ENCODE measurements at regions not wholly inside any gene's neighbourhood (a gene's known extent, or its start where the extent isn't known, plus 50 kb on each side); places are given as distances from the start of the nearest gene placed in this dataset.

DNA sequence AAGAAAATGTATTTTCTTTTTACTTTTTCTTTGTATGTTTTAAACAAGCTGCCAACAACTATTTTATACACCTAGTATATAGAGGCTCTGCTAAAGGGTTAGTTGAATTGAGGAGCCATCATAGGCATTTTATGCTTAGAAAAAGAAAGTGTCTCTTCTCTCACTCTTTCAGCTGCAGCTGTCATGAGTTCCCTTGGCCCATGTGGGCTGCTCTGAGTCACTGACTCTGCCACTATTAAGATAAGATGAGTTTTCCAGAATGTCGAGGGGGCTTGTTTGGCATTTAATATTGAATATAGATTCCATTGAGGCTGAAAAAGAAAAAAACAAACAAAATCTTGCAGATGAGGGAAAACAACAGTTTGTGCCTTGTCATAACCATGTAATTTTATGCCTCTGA is 126.0 kb upstream of the PAQR3 start:
- H3K27me3 Mint-ChIP-seq (ENCODE audit: low read depth) = peaks cover 4% of the 10 kb centered on the region
- peaks cover 12% of the 10 kb centered on the region for H3K4me1 Mint-ChIP-seq
- TF ChIP-seq, protein P1, sequence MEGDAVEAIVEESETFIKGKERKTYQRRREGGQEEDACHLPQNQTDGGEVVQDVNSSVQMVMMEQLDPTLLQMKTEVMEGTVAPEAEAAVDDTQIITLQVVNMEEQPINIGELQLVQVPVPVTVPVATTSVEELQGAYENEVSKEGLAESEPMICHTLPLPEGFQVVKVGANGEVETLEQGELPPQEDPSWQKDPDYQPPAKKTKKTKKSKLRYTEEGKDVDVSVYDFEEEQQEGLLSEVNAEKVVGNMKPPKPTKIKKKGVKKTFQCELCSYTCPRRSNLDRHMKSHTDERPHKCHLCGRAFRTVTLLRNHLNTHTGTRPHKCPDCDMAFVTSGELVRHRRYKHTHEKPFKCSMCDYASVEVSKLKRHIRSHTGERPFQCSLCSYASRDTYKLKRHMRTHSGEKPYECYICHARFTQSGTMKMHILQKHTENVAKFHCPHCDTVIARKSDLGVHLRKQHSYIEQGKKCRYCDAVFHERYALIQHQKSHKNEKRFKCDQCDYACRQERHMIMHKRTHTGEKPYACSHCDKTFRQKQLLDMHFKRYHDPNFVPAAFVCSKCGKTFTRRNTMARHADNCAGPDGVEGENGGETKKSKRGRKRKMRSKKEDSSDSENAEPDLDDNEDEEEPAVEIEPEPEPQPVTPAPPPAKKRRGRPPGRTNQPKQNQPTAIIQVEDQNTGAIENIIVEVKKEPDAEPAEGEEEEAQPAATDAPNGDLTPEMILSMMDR (IDR thresholded peaks at IDR 0.05; ENCODE audit: unreplicated experiment in 3 of 3) = no peak
- H3K36me3 Mint-ChIP-seq (ENCODE audit: low read depth) = no peaks in the 10 kb centered on the region
- no peak overlapping the region for H3K27ac Mint-ChIP-seq
- no peak overlapping the region for H3K4me3 Mint-ChIP-seq
- peaks cover 2% of the 10 kb centered on the region for H3K9me3 Mint-ChIP-seq

DNA sequence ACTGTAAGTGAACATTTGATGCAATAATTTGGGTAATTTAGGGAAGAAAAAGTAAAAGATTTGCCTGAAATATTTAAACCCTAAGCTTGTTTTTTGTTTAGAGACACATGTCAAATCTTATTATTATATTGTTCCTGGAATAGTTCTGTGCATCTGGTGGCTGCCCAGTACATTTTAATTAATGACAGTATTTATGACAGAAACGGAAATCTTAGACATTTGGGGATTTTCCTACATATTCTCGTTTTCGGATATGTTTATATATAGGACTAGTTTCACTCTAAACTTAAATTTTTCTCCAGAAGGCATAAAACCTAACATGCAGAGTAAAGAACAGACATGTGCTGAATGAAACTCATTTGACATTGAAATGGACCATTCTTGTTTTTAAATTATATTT is 125.6 kb upstream of the PAQR3 start:
- TF ChIP-seq, protein P1 (IDR thresholded peaks at IDR 0.05; ENCODE audit: unreplicated experiment in 3 of 3) = no peak
- Mint-ChIP-seq H3K27me3 (ENCODE audit: low read depth) (peaks cover 2% of the 10 kb centered on the region), H3K4me1 (peaks cover 12% of the 10 kb centered on the region), H3K4me3 (no peak overlapping the region), H3K36me3 (ENCODE audit: low read depth) (no peaks in the 10 kb centered on the region), H3K27ac (no peak overlapping the region), H3K9me3 (peaks cover 2% of the 10 kb centered on the region)

DNA sequence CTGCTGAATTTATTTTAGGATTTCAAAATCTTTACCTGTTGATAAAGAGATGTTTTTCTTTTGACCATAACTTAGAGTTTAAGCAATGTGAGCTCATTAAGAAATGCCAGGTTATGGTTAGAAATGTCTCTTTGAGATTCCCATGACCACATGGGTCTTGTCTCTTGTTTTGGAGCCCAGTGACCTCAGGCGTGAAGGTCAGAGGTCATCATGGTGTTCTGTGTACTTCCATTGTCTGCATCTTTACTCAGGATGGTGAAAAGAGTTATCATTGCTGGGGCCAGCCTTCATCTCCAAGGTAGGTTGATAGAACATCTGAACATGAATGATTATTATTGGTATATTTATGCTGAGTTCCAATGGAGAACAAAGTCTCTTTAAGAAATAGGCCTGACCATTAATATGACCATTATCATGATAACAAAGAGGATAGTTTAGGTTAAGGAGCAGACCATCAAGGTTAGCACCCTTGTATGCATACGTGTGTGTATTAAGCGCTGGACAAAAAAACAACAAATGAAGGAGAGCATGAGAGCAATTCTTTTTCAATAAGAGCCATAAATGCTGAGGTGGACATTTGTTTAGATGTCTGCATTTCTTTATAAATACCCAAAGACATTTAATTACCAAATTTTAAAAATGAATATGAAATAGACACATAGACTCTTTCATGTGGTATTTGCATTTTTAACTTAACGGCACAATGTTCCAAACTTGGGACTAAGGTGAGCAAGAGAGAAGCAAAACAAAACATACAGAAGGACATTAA is 120.6 kb upstream of the PAQR3 start:
- Mint-ChIP-seq H3K27ac (no peak overlapping the region), H3K27me3 (ENCODE audit: low read depth) (no peaks in the 10 kb centered on the region), H3K36me3 (ENCODE audit: low read depth) (no peaks in the 10 kb centered on the region), H3K9me3 (no peaks in the 10 kb centered on the region), H3K4me1 (peaks cover 7% of the 10 kb centered on the region), H3K4me3 (no peak overlapping the region)
- TF ChIP-seq, protein P1 (IDR thresholded peaks at IDR 0.05; ENCODE audit: unreplicated experiment in 3 of 3) = no peak

DNA sequence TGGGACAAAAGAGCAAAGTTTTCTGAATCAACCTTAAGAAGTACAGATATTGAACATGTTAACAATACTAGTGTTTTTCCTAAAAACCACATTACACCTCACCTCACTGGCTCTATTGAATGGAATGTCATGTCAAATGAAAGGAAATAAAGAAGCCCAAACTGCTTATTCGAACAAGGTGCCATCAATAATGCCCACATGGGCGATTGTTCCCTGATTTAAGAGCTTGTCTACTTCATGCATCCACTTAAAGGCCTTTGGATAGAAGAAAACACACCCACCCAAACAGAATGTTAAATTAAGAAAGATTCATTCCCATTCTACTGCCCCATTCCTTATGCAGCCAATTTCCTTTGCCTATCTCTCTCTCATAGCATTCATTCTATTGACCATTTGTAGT is 118.5 kb upstream of the PAQR3 start:
- H3K27me3 Mint-ChIP-seq (ENCODE audit: low read depth) = peaks cover 4% of the 10 kb centered on the region
- no peaks in the 10 kb centered on the region for H3K9me3 Mint-ChIP-seq

DNA sequence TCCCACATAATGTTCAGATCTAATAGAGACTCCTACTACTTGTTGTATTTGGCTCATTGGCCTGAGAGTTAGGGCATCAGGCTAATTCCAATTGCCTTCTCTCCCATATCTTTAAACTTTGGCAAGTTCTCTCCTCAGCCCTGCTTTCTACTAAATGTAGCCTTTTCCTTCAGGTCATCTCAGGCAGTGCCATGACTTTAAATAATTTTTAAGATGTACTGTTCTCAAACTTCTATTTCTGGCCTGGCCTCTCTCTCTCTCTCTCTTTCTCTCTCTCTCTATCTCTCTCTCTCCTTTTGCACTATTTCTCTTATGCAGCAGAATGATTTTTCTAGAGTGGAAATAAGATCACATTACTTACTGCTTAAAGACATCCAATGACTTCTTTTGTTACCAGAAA is 114.5 kb upstream of the PAQR3 start:
- Mint-ChIP-seq H3K4me1 (peaks cover 20% of the 10 kb centered on the region), H3K9me3 (no peaks in the 10 kb centered on the region), H3K4me3 (no peak overlapping the region), H3K27me3 (ENCODE audit: low read depth) (peaks cover 4% of the 10 kb centered on the region), H3K27ac (no peak overlapping the region), H3K36me3 (ENCODE audit: low read depth) (no peaks in the 10 kb centered on the region)
- TF ChIP-seq, protein P1 (IDR thresholded peaks at IDR 0.05; ENCODE audit: unreplicated experiment in 3 of 3) = no peak

More for the DNA sequence above, 118.5 kb upstream of the PAQR3 start:
- Mint-ChIP-seq H3K4me3 (no peak overlapping the region), H3K27ac (no peak overlapping the region), H3K4me1 (no peaks in the 10 kb centered on the region), H3K36me3 (ENCODE audit: low read depth) (no peaks in the 10 kb centered on the region)
- TF ChIP-seq, protein P1 (IDR thresholded peaks at IDR 0.05; ENCODE audit: unreplicated experiment in 3 of 3) = no peak

DNA sequence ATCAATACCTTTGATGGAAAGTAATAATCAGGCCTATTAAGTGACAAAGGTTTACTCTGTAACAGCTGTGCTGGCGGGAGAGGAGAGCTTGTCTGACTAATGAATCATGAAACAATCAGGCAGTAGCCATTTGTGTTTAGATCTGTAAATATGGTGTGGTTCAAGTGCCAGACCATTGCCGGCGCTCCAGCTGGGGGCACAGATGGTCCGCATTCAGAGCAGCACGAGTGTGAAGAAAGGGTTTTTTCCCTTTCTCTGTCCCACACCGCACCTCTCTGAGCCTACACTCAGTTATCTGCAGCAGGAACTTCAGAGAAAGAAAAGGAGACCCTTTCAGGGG is 111.3 kb upstream of the PAQR3 start:
- H3K4me1 Mint-ChIP-seq = peaks cover 46% of the 10 kb centered on the region
- TF ChIP-seq, protein P1 (IDR thresholded peaks at IDR 0.05; ENCODE audit: unreplicated experiment in 3 of 3) = no peak
- peak overlapping the region; percentile 1 to 22 (median 14) for H3K27ac Mint-ChIP-seq
- H3K9me3 Mint-ChIP-seq = no peaks in the 10 kb centered on the region
- no peaks in the 10 kb centered on the region for H3K36me3 Mint-ChIP-seq (ENCODE audit: low read depth)
- H3K4me3 Mint-ChIP-seq = no peak overlapping the region
- peaks cover 4% of the 10 kb centered on the region for H3K27me3 Mint-ChIP-seq (ENCODE audit: low read depth)
